Progenitor cell of endocrine pancreas (in vitro differentiated cells): ENCODE measurements at regions not wholly inside any gene's neighbourhood (a gene's known extent, or its start where the extent isn't known, plus 50 kb on each side); places are given as distances from the start of the nearest gene placed in this dataset.

Experiments used
- DNase-seq: peaks from one replicate; pipeline ENCODE4 v3.0.0; 2021; ENCODE audit warnings: low spot score; ENCODE audit not compliant: unreplicated experiment
- H3K27ac Mint-ChIP-seq: 2 replicates; pipeline ENCODE4 v1.8.0; 2021; ENCODE audit warnings: mild to moderate bottlenecking, moderate library complexity, mixed read lengths
- H3K27me3 Mint-ChIP-seq: 2 replicates; pipeline ENCODE4 v1.8.0; 2021; ENCODE audit warnings: mixed read lengths
- H3K36me3 Mint-ChIP-seq: 2 replicates; pipeline ENCODE4 v1.8.0; 2022; ENCODE audit warnings: mixed read lengths; ENCODE audit not compliant: insufficient read depth
- H3K4me1 Mint-ChIP-seq: 2 replicates; pipeline ENCODE4 v1.8.0; 2021; ENCODE audit warnings: low read depth, mixed read lengths
- H3K4me3 Mint-ChIP-seq: 2 replicates; pipeline ENCODE4 v1.8.0; 2021; ENCODE audit warnings: low read depth, mild to moderate bottlenecking, moderate library complexity, mixed read lengths
- H3K9me3 Mint-ChIP-seq: 2 replicates; pipeline ENCODE4 v1.8.0; 2021; ENCODE audit warnings: low read depth, mixed read lengths
- CTCF ChIP-seq: fragments of 200-600 bp; sonication (generic); IDR thresholded peaks from one replicate; pipeline ENCODE4 v1.5.0; 2021; ENCODE audit warnings: antibody characterized with exemption, mild to moderate bottlenecking; ENCODE audit not compliant: unreplicated experiment

DNA sequence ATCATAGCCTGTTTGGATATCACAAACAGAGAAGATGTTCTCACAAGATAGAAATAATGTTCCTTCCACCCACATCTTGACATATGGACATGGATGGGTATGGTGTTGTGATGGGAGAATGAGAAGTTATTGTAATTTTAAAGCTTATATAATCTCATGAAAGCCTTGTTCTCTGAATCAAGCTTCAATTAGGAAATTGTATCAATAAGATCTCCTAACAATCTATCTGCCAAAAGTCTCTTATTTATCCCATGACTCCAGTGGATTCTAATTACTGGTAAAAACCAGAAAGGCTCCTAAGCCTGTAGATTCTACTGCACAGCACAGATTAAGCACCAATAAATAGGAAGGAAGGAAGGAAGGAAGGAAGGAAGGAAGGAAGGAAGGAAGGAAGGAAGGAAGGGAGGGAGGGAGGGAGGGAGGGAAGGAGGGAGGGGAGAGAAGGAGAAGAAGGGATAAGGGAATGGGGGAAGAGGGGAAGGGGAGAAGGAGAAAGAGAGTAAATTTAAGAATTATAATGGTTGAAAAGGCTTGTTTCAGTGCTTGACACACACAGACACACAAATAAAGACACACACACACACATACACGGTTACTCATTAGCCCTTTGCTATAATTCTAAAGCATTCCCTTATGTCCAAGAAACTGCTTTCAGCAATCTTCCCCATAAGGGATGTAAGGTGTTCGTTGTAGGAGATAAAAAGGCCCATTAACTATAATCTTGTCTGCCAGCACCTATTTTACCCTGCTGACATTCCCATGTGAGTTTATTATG, 258.0 kb upstream of the API5 start:
- H3K9me3 Mint-ChIP-seq, result peaks cover 19% of the 10 kb centered on the region
- no peak overlapping the region for H3K27ac Mint-ChIP-seq
- H3K27me3 Mint-ChIP-seq, result no peaks in the 10 kb centered on the region
- no peak overlapping the region for H3K4me3 Mint-ChIP-seq
- TF ChIP-seq CTCF, result no peak
- H3K36me3 Mint-ChIP-seq, result no peaks in the 10 kb centered on the region
- no peaks in the 10 kb centered on the region for H3K4me1 Mint-ChIP-seq
- DNase-seq, result no peak

DNA sequence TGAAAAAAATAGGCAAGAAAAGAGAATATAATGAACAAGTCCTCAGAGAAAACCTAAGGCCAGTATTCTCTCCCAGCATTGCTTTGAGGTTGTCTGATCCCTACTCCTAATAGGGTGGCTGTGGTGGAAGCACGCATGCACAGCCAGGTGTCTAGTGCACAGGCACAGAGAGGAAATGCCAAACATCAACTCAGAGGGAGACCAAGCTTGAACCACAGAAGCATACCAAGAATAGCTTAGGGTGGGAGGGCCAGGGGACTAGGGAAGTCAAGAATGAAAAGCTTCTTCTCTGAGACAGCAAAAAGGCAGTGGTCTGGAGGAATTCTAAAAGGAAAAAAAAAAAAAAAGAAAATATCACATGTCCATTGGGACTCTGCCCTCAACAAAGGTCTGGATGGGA, 244.1 kb upstream of the API5 start:
- Mint-ChIP-seq H3K4me3 (no peak overlapping the region), H3K9me3 (peaks cover 34% of the 10 kb centered on the region), H3K27ac (no peak overlapping the region), H3K36me3 (no peaks in the 10 kb centered on the region), H3K27me3 (peaks cover 14% of the 10 kb centered on the region), H3K4me1 (peaks cover 5% of the 10 kb centered on the region)
- no peak for DNase-seq
- no peak for TF ChIP-seq CTCF

DNA sequence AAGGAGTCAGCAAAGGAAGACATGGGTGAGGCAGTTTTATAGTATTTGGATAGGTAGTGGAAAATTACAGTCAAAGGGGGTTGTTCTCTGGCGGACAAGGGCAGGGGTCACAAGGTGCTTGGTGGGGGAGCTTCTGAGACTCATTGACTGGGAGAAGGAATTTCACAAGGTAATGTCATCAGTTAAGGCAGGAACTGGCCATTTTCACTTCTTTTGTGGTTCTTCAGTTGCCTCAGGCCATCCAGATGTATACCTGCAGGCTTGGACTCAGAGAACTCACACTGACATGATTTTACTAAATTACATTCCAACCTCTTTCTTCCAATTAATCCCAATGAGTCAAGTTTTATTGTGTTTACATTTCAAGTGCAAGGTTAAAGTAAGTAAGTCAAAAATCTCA, 240.5 kb upstream of the API5 start:
- no peak overlapping the region for H3K4me3 Mint-ChIP-seq
- DNase-seq, result no peak
- H3K27me3 Mint-ChIP-seq, result peaks cover 26% of the 10 kb centered on the region
- H3K27ac Mint-ChIP-seq, result no peak overlapping the region
- no peaks in the 10 kb centered on the region for H3K36me3 Mint-ChIP-seq
- H3K9me3 Mint-ChIP-seq, result peaks cover 41% of the 10 kb centered on the region
- TF ChIP-seq CTCF, result no peak
- H3K4me1 Mint-ChIP-seq, result peaks cover 9% of the 10 kb centered on the region

GRCh38 chr11:43072096-43072495, 239.7 kb upstream of the API5 start:
- peaks cover 40% of the 10 kb centered on the region for H3K9me3 Mint-ChIP-seq
- H3K27me3 Mint-ChIP-seq, result peaks cover 27% of the 10 kb centered on the region
- no peak overlapping the region for H3K4me3 Mint-ChIP-seq
- TF ChIP-seq CTCF, result no peak
- H3K27ac Mint-ChIP-seq, result no peak overlapping the region
- no peak for DNase-seq
- peaks cover 9% of the 10 kb centered on the region for H3K4me1 Mint-ChIP-seq
- H3K36me3 Mint-ChIP-seq, result no peaks in the 10 kb centered on the region

DNA sequence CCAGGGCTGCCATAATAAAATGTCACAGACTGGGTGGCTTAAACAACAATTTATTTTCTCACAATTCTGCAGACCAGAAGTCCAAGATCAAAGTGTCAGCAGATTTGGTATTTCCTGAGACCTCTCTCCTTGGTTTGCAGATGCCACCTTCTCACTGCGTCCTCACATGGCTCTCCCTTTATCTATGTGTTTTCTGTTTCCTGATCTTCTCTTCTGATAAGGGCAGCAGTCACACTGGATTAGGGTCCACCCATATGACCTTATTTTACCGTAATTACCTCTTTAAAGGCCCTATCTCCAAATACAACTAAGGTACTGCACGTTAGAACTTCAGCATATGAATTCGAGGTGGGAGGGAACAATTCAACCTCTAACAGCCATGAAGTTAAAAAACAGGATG, 238.9 kb upstream of the API5 start:
- H3K27ac Mint-ChIP-seq, result no peak overlapping the region
- no peaks in the 10 kb centered on the region for H3K36me3 Mint-ChIP-seq
- no peak for TF ChIP-seq CTCF
- H3K4me3 Mint-ChIP-seq, result no peak overlapping the region
- no peak for DNase-seq
- peaks cover 29% of the 10 kb centered on the region for H3K27me3 Mint-ChIP-seq
- peaks cover 34% of the 10 kb centered on the region for H3K9me3 Mint-ChIP-seq
- peaks cover 9% of the 10 kb centered on the region for H3K4me1 Mint-ChIP-seq
